ENCODE measurements at regions not wholly inside any gene's neighbourhood (a gene's known extent, or its start where the extent isn't known, plus 50 kb on each side); places are given as distances from the start of the nearest gene placed in this dataset.

- TF ChIP-seq ZNF280D (tag by site-specific recombination; IDR thresholded peaks at IDR 0.05) (no peak), ZNF23 (tag by site-specific recombination; IDR thresholded peaks at IDR 0.05; ENCODE audit: borderline replicate concordance) (no peak), OVOL3 (tag by site-specific recombination; IDR thresholded peaks at IDR 0.05) (no peak), ZNF530 (tag by site-specific recombination; IDR thresholded peaks at IDR 0.05; ENCODE audit: low read depth) (no peak), ZNF654 (tag by site-specific recombination; IDR thresholded peaks at IDR 0.05; ENCODE audit: low read depth) (no peak), ZNF704 (tag by site-specific recombination; IDR thresholded peaks at IDR 0.05) (no peak), ZNF623 (tag by site-specific recombination; IDR thresholded peaks at IDR 0.05) (no peak), ZNF658 (tag by site-specific recombination; IDR thresholded peaks at IDR 0.05) (no peak), EGR2 (tag by site-specific recombination; IDR thresholded peaks at IDR 0.05; ENCODE audit: low read depth) (peak; percentile 92), ZNF362 (tag by site-specific recombination; IDR thresholded peaks at IDR 0.05) (no peak), ZNF2 (tag by site-specific recombination; IDR thresholded peaks at IDR 0.05) (no peak), ZNF660 (tag by site-specific recombination; IDR thresholded peaks at IDR 0.05) (no peak), ZNF112 (tag by site-specific recombination; IDR thresholded peaks at IDR 0.05) (no peak), ZXDB (tag by site-specific recombination; IDR thresholded peaks at IDR 0.05) (no peak), SETDB1 (IDR thresholded peaks at IDR 0.05; ENCODE audit: insufficient read length, low read length) (no peak), ZNF426 (tag by site-specific recombination; IDR thresholded peaks at IDR 0.05) (no peak), ZIC2 (tag by site-specific recombination; IDR thresholded peaks at IDR 0.05) (peak; percentile 55), ZNF335 (tag by site-specific recombination; conservative IDR thresholded peaks at IDR 0.05) (0 out of 2 replicates have a peak, but pooled peaks have one; percentile 33), ZNF138 (tag by site-specific recombination; IDR thresholded peaks at IDR 0.05; ENCODE audit: borderline replicate concordance) (no peak), ZNF48 (tag by site-specific recombination; IDR thresholded peaks at IDR 0.05) (no peak), ZNF24 (tag by site-specific recombination; IDR thresholded peaks at IDR 0.05) (no peak)
- TF ChIP-seq, protein P1, sequence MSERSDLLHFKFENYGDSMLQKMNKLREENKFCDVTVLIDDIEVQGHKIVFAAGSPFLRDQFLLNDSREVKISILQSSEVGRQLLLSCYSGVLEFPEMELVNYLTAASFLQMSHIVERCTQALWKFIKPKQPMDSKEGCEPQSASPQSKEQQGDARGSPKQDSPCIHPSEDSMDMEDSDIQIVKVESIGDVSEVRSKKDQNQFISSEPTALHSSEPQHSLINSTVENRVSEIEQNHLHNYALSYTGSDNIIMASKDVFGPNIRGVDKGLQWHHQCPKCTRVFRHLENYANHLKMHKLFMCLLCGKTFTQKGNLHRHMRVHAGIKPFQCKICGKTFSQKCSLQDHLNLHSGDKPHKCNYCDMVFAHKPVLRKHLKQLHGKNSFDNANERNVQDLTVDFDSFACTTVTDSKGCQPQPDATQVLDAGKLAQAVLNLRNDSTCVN (tag by site-specific recombination; optimal IDR thresholded peaks at IDR 0.05) = no peak
- TF ChIP-seq, protein P2, sequence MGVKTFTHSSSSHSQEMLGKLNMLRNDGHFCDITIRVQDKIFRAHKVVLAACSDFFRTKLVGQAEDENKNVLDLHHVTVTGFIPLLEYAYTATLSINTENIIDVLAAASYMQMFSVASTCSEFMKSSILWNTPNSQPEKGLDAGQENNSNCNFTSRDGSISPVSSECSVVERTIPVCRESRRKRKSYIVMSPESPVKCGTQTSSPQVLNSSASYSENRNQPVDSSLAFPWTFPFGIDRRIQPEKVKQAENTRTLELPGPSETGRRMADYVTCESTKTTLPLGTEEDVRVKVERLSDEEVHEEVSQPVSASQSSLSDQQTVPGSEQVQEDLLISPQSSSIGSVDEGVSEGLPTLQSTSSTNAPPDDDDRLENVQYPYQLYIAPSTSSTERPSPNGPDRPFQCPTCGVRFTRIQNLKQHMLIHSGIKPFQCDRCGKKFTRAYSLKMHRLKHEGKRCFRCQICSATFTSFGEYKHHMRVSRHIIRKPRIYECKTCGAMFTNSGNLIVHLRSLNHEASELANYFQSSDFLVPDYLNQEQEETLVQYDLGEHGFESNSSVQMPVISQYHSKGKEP (tag by site-specific recombination; IDR thresholded peaks at IDR 0.05) = no peak
These were observed 1002.7 kb downstream of the BRD1 start (continued) for GRCh38 chr22:48824712-48825651.
